Ishikawa (cell line): ENCODE measurements at regions not wholly inside any gene's neighbourhood (a gene's known extent, or its start where the extent isn't known, plus 50 kb on each side); places are given as distances from the start of the nearest gene placed in this dataset.

Experiments used
- CEBPB ChIP-seq: IDR thresholded peaks from 2 replicates; pipeline ENCODE4 v1.6.1; 2012
- EP300 ChIP-seq: IDR thresholded peaks from 2 replicates; pipeline ENCODE4 v1.6.1; 2012; ENCODE audit warnings: borderline replicate concordance
- FOXM1 ChIP-seq: IDR thresholded peaks from 2 replicates; pipeline ENCODE4 v1.6.1; 2012; ENCODE audit warnings: low read depth, borderline replicate concordance
- YY1 ChIP-seq: IDR thresholded peaks from 2 replicates; pipeline ENCODE4 v1.6.1; 2012; ENCODE audit warnings: low read depth

DNA sequence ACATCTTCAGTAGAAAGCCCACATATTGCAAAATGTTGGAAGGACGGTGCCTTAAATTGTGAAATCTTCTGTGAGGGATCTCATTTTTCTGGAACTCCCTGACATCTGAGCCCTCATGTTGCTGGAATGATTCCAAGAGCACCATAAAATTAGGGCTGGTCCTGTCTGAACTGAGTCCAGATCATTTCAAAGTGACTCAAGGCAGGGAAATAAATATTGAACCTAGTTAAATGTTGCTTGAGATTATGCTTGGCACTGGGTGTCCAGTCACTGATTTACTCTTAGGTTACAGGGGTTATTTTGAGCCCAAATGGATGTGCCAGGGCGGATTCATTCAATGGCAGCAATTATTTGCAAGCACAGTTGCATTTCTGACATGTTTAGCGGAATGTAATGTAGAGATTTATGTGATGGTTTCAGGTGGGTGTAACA, 437.0 kb downstream of the PIK3R1 start:
- TF ChIP-seq FOXM1 (no peak), EP300 (no peak), CEBPB (peak; percentile 78), YY1 (no peak)
